Tibial nerve (tissue), 4 donors: ENCODE measurements at regions not wholly inside any gene's neighbourhood (a gene's known extent, or its start where the extent isn't known, plus 50 kb on each side); places are given as distances from the start of the nearest gene placed in this dataset.

ENCODE experiments used
- EP300 ChIP-seq, 2 donors: sonication (generic); formaldehyde crosslinking; IDR thresholded peaks; one replicate each; pipeline ENCODE4 v1.6.1; 2017; ENCODE audit warnings: antibody characterized with exemption in 2 of 2, mild to moderate bottlenecking in 1 of 2
- POLR2A ChIP-seq, 2 donors: fragments of 450-650 bp; IDR thresholded peaks; one replicate each; pipeline ENCODE4 v1.6.1; 2017; ENCODE audit warnings: antibody characterized with exemption in 2 of 2, mild to moderate bottlenecking in 2 of 2, moderate library complexity in 2 of 2
- TF ChIP-seq, protein P1 (sequence below), 5 experiments: fragments of 200-600 bp in 3 of 5; fragments of 450-650 bp in 2 of 5; sonication (generic) in 3 of 5; IDR thresholded peaks; one replicate each; pipeline ENCODE4 v1.5.1; 2016 to 2019; ENCODE audit warnings: antibody characterized with exemption in 5 of 5, mild to moderate bottlenecking in 3 of 5, moderate library complexity in 2 of 5

DNA sequence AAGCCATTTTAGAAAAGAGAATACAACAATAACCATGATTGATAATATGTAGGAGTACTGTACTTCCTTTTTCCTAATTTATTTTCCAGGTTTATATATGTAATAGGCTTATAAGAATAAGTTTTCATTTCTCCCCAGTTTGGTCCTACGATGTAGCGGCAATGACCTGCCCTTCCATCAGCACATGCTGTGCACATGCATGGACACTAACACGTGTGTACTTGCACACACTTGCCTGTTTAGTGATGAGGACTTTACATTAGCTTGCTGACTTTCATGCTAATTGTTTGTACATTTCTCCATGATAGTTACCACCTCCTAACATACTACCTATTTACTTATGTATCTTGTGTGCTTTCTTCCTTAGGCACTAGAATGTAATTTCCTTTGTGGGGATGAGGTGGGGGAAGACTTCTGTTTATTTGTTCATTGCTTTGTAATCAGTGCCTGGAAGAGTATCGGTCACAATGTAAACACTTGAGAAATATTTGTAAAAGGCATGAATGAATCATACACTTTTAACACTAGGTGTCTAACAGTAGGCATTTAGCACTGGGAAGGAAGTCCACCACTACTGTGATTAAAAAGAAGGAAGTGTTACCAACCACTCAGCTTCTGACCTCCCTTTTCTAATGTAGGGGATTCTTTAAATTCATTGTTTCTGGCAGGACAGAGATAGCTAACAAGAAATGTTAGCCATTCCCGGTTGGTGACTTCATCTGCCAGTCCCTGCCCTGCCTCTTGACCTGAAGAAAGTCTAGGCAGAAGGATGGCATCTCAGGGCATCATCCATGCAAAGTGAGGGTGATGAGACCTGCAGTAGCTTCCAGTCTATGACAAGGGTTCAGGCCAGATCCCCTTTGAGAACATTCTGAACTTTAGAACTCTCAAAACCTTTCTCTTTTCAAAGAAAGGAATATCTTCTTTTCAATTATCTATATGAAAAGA, 120.2 kb upstream of the RAB18 start:
- TF ChIP-seq, protein P1, sequence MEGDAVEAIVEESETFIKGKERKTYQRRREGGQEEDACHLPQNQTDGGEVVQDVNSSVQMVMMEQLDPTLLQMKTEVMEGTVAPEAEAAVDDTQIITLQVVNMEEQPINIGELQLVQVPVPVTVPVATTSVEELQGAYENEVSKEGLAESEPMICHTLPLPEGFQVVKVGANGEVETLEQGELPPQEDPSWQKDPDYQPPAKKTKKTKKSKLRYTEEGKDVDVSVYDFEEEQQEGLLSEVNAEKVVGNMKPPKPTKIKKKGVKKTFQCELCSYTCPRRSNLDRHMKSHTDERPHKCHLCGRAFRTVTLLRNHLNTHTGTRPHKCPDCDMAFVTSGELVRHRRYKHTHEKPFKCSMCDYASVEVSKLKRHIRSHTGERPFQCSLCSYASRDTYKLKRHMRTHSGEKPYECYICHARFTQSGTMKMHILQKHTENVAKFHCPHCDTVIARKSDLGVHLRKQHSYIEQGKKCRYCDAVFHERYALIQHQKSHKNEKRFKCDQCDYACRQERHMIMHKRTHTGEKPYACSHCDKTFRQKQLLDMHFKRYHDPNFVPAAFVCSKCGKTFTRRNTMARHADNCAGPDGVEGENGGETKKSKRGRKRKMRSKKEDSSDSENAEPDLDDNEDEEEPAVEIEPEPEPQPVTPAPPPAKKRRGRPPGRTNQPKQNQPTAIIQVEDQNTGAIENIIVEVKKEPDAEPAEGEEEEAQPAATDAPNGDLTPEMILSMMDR (IDR thresholded peaks at IDR 0.05) = no peak
- TF ChIP-seq POLR2A (IDR thresholded peaks at IDR 0.05) (no peak), EP300 (IDR thresholded peaks at IDR 0.05) (no peak)
